ENCODE measurements at regions not wholly inside any gene's neighbourhood (a gene's known extent, or its start where the extent isn't known, plus 50 kb on each side); places are given as distances from the start of the nearest gene placed in this dataset.

DNA sequence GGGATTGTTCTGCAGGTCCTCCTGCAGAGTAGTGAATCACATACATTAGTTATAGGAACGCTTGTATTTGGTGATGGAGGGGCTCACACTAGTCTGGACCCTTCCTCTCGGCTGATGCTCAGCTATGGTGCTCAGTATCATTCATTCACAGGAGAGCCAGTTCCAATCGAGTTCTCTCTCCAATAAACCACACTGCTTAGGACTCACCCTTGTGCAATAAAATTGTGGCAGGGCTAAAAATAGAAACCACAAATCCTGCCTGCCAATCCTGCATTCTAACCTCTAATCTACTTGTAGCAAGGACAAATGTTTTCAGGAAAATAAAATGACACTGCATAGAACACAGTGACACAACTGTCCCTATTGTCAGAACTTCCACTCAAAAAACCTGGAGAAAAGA lies 138.4 kb upstream of the TBL1XR1 start (continued):
- TF ChIP-seq ZNF281 (CRISPR knock-in tag; IDR thresholded peaks at IDR 0.05) (no peak), KAT7 (CRISPR knock-in tag; IDR thresholded peaks at IDR 0.05; ENCODE audit: borderline replicate concordance) (no peak)

GRCh38 chr3:177336873-177337450 lies 139.7 kb upstream of the TBL1XR1 start:
- no peak overlapping the region for H3K4me3 Mint-ChIP-seq
- ChIA-PET CTCF (no interaction called here), POLR2A (no interaction called here)
- no peaks in the 10 kb centered on the region for H3K9me3 Mint-ChIP-seq
- H3K27me3 Mint-ChIP-seq (ENCODE audit: low read depth) = peaks cover 20% of the 10 kb centered on the region
- no peak for ATAC-seq
- H3K27ac Mint-ChIP-seq = no peak overlapping the region
- TF ChIP-seq, protein P1, sequence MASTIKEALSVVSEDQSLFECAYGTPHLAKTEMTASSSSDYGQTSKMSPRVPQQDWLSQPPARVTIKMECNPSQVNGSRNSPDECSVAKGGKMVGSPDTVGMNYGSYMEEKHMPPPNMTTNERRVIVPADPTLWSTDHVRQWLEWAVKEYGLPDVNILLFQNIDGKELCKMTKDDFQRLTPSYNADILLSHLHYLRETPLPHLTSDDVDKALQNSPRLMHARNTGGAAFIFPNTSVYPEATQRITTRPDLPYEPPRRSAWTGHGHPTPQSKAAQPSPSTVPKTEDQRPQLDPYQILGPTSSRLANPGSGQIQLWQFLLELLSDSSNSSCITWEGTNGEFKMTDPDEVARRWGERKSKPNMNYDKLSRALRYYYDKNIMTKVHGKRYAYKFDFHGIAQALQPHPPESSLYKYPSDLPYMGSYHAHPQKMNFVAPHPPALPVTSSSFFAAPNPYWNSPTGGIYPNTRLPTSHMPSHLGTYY (CRISPR knock-in tag; IDR thresholded peaks at IDR 0.05) = no peak
- TF ChIP-seq, protein P2, sequence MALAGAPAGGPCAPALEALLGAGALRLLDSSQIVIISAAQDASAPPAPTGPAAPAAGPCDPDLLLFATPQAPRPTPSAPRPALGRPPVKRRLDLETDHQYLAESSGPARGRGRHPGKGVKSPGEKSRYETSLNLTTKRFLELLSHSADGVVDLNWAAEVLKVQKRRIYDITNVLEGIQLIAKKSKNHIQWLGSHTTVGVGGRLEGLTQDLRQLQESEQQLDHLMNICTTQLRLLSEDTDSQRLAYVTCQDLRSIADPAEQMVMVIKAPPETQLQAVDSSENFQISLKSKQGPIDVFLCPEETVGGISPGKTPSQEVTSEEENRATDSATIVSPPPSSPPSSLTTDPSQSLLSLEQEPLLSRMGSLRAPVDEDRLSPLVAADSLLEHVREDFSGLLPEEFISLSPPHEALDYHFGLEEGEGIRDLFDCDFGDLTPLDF (CRISPR knock-in tag; IDR thresholded peaks at IDR 0.05) = no peak
- TF ChIP-seq MAX (CRISPR knock-in tag; IDR thresholded peaks at IDR 0.05) = no peak
- no peaks in the 10 kb centered on the region for H3K36me3 Mint-ChIP-seq
- no peak for DNase-seq (ENCODE audit: low spot score)
- no peaks in the 10 kb centered on the region for H3K4me1 Mint-ChIP-seq

DNA sequence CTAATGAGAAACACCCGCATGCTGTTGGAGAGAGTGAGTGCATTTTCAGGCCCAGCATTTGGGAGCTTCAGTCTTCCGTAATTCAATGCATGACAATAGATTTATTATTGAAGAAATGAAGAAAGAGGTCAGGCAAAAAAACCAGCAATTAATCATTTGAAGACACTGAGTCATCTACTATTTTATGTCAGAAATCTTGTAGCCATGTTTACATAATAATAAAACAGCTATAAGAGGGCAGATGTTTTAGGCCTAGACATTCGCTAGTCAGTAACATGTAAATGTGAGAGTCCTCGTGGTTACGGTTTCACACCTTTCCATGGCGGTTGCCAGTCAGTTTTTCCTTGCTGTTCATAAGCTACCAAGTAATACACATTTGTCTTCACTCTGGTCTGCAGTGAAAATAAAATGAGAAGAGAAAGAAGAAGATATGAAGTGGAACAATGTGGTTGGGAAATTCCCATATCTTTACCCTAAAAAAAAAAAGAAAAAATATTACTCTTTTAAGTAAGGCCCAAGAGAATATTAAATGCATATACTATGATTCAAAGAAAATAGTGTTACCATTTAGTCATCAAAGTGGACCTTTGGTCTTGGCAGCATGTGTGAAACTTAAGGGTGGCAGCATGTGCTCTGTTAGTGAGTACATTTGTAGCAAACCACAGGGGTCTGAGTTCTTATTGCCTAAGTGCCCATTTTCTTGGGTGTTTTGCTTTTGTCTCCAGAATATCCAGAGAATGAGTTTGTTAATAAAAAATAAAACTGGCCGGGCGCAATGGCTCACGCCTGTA lies 140.5 kb upstream of the TBL1XR1 start:
- no peak for ATAC-seq
- Mint-ChIP-seq H3K9me3 (no peaks in the 10 kb centered on the region), H3K36me3 (no peaks in the 10 kb centered on the region), H3K4me1 (no peaks in the 10 kb centered on the region), H3K27ac (no peak overlapping the region), H3K4me3 (no peak overlapping the region), H3K27me3 (ENCODE audit: low read depth) (peaks cover 28% of the 10 kb centered on the region)
- no peak for DNase-seq (ENCODE audit: low spot score)
- POLR2A ChIA-PET = no interaction called here
- CTCF ChIA-PET = no interaction called here
- TF ChIP-seq, protein P1 (CRISPR knock-in tag; IDR thresholded peaks at IDR 0.05) = no peak
- TF ChIP-seq, protein P3, sequence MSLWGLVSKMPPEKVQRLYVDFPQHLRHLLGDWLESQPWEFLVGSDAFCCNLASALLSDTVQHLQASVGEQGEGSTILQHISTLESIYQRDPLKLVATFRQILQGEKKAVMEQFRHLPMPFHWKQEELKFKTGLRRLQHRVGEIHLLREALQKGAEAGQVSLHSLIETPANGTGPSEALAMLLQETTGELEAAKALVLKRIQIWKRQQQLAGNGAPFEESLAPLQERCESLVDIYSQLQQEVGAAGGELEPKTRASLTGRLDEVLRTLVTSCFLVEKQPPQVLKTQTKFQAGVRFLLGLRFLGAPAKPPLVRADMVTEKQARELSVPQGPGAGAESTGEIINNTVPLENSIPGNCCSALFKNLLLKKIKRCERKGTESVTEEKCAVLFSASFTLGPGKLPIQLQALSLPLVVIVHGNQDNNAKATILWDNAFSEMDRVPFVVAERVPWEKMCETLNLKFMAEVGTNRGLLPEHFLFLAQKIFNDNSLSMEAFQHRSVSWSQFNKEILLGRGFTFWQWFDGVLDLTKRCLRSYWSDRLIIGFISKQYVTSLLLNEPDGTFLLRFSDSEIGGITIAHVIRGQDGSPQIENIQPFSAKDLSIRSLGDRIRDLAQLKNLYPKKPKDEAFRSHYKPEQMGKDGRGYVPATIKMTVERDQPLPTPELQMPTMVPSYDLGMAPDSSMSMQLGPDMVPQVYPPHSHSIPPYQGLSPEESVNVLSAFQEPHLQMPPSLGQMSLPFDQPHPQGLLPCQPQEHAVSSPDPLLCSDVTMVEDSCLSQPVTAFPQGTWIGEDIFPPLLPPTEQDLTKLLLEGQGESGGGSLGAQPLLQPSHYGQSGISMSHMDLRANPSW (CRISPR knock-in tag; conservative IDR thresholded peaks at IDR 0.05; ENCODE audit: low read depth) = no peak
- TF ChIP-seq RELA (CRISPR knock-in tag; IDR thresholded peaks at IDR 0.05; ENCODE audit: borderline replicate concordance) (no peak), FOXJ3 (CRISPR knock-in tag; IDR thresholded peaks at IDR 0.05; ENCODE audit: borderline replicate concordance) (no peak), NFYB (CRISPR knock-in tag; conservative IDR thresholded peaks at IDR 0.05; ENCODE audit: low read depth) (no peak), TEAD4 (CRISPR knock-in tag; IDR thresholded peaks at IDR 0.05) (no peak), NFATC4 (CRISPR knock-in tag; IDR thresholded peaks at IDR 0.05) (no peak), ZNF138 (CRISPR knock-in tag; conservative IDR thresholded peaks at IDR 0.05) (no peak)
- TF ChIP-seq, protein P4, sequence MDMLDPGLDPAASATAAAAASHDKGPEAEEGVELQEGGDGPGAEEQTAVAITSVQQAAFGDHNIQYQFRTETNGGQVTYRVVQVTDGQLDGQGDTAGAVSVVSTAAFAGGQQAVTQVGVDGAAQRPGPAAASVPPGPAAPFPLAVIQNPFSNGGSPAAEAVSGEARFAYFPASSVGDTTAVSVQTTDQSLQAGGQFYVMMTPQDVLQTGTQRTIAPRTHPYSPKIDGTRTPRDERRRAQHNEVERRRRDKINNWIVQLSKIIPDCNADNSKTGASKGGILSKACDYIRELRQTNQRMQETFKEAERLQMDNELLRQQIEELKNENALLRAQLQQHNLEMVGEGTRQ (CRISPR knock-in tag; IDR thresholded peaks at IDR 0.05) = no peak
- TF ChIP-seq, protein P5, sequence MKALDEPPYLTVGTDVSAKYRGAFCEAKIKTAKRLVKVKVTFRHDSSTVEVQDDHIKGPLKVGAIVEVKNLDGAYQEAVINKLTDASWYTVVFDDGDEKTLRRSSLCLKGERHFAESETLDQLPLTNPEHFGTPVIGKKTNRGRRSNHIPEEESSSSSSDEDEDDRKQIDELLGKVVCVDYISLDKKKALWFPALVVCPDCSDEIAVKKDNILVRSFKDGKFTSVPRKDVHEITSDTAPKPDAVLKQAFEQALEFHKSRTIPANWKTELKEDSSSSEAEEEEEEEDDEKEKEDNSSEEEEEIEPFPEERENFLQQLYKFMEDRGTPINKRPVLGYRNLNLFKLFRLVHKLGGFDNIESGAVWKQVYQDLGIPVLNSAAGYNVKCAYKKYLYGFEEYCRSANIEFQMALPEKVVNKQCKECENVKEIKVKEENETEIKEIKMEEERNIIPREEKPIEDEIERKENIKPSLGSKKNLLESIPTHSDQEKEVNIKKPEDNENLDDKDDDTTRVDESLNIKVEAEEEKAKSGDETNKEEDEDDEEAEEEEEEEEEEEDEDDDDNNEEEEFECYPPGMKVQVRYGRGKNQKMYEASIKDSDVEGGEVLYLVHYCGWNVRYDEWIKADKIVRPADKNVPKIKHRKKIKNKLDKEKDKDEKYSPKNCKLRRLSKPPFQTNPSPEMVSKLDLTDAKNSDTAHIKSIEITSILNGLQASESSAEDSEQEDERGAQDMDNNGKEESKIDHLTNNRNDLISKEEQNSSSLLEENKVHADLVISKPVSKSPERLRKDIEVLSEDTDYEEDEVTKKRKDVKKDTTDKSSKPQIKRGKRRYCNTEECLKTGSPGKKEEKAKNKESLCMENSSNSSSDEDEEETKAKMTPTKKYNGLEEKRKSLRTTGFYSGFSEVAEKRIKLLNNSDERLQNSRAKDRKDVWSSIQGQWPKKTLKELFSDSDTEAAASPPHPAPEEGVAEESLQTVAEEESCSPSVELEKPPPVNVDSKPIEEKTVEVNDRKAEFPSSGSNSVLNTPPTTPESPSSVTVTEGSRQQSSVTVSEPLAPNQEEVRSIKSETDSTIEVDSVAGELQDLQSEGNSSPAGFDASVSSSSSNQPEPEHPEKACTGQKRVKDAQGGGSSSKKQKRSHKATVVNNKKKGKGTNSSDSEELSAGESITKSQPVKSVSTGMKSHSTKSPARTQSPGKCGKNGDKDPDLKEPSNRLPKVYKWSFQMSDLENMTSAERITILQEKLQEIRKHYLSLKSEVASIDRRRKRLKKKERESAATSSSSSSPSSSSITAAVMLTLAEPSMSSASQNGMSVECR (CRISPR knock-in tag; IDR thresholded peaks at IDR 0.05; ENCODE audit: borderline replicate concordance) = no peak
